Hepatocyte (in vitro differentiated cells): ENCODE measurements at regions not wholly inside any gene's neighbourhood (a gene's known extent, or its start where the extent isn't known, plus 50 kb on each side); places are given as distances from the start of the nearest gene placed in this dataset.

ENCODE experiments used
- CTCF ChIP-seq: fragments of 200-600 bp; sonication (generic); IDR thresholded peaks from 2 replicates; pipeline ENCODE4 v1.5.1; 2016; ENCODE audit warnings: antibody characterized with exemption, mild to moderate bottlenecking; ENCODE audit not compliant: poor library complexity
- EZH2 ChIP-seq: fragments of 200-600 bp; sonication (generic); IDR thresholded peaks from 2 replicates; pipeline ENCODE4 v1.6.1; 2016; ENCODE audit warnings: antibody characterized with exemption, mild to moderate bottlenecking, borderline replicate concordance

- TF ChIP-seq CTCF (no peak), EZH2 (no peak)
These were observed 131.4 kb upstream of the ATP6AP2 start for GRCh38 chrX:40449396-40449795.
